Astrocyte (in vitro differentiated cells and primary cell): ENCODE measurements at regions not wholly inside any gene's neighbourhood (a gene's known extent, or its start where the extent isn't known, plus 50 kb on each side); places are given as distances from the start of the nearest gene placed in this dataset.

ENCODE experiments used
- EZH2 ChIP-seq: IDR thresholded peaks from 2 replicates; pipeline ENCODE4 v1.6.1; 2012; ENCODE audit warnings: mild to moderate bottlenecking, low read length, inconsistent platforms; ENCODE audit not compliant: insufficient read depth
- TF ChIP-seq, protein P1 (sequence below): IDR thresholded peaks from 2 replicates; pipeline ENCODE4 v1.5.1; 2011; ENCODE audit warnings: low read depth, mild to moderate bottlenecking, inconsistent platforms, low read length, moderate library complexity; ENCODE audit not compliant: insufficient read depth

DNA sequence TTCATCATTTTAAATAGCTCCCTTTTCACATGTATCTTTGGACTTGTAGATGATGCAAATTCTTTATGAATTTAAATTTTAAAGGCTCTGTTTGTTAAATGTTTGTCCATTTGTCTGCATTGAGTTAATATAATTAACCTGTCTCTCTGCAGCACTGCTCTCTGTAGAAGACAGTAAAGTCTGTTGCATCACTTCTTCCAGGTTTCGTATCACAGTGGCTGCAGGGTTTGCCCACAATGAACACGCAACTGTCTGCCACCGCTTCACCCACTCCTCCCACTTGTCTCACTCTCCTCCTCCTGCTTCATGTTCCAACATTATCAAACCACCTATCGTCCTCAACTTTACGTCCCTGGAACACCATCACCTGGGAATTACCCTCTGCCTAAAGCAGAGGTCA is 231.3 kb upstream of the SLC30A5 start:
- TF ChIP-seq, protein P1, sequence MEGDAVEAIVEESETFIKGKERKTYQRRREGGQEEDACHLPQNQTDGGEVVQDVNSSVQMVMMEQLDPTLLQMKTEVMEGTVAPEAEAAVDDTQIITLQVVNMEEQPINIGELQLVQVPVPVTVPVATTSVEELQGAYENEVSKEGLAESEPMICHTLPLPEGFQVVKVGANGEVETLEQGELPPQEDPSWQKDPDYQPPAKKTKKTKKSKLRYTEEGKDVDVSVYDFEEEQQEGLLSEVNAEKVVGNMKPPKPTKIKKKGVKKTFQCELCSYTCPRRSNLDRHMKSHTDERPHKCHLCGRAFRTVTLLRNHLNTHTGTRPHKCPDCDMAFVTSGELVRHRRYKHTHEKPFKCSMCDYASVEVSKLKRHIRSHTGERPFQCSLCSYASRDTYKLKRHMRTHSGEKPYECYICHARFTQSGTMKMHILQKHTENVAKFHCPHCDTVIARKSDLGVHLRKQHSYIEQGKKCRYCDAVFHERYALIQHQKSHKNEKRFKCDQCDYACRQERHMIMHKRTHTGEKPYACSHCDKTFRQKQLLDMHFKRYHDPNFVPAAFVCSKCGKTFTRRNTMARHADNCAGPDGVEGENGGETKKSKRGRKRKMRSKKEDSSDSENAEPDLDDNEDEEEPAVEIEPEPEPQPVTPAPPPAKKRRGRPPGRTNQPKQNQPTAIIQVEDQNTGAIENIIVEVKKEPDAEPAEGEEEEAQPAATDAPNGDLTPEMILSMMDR = no peak
- no peak for TF ChIP-seq EZH2
